ENCODE measurements at regions not wholly inside any gene's neighbourhood (a gene's known extent, or its start where the extent isn't known, plus 50 kb on each side); places are given as distances from the start of the nearest gene placed in this dataset.

- DNase-seq (ENCODE audit: insufficient read length, low spot score) (no peak), FAIRE-seq (no peak)
- TF ChIP-seq POLR2A (IDR thresholded peaks at IDR 0.05; ENCODE audit: low read depth, low read length): no peak
Observed at GRCh38 chr18:32621034-32621433, 150.4 kb upstream of the GAREM1 start.

DNA sequence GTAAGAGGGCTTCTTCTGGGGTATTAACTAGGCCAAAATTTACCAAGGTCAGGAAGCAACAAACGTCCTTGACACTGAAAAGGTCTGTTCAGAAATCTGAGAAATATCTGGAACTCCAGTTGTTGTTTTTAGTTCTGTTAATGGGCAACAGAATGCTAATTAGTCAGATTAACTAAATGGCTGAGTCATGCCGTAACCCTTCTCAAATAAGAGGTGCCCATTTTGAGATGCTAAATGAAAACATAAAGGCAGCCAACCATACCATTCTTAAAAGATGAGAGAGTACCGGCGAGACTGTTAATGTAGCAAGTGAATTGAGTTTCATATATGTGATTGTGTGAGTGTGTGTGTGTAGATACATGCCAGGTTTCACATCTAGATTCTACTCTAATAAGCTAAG, 147.9 kb upstream of the GAREM1 start:
- FAIRE-seq (no peak), DNase-seq (ENCODE audit: insufficient read length, low spot score) (no peak)
- no peak for TF ChIP-seq POLR2A (IDR thresholded peaks at IDR 0.05; ENCODE audit: low read depth, low read length)

GRCh38 chr18:32613821-32614220, 143.1 kb upstream of the GAREM1 start:
- no peak for FAIRE-seq
- DNase-seq (ENCODE audit: insufficient read length, low spot score): no peak
- TF ChIP-seq POLR2A (IDR thresholded peaks at IDR 0.05; ENCODE audit: low read depth, low read length): no peak

GRCh38 chr18:32612651-32613050, 142.0 kb upstream of the GAREM1 start:
- no peak for FAIRE-seq

GRCh38 chr18:32610176-32610575, 139.5 kb upstream of the GAREM1 start:
- TF ChIP-seq POLR2A (IDR thresholded peaks at IDR 0.05; ENCODE audit: low read depth, low read length): no peak
- FAIRE-seq: no peak
- no peak for DNase-seq (ENCODE audit: insufficient read length, low spot score)

More at GRCh38 chr18:32612651-32613050, 142.0 kb upstream of the GAREM1 start:
- no peak for TF ChIP-seq POLR2A (IDR thresholded peaks at IDR 0.05; ENCODE audit: low read depth, low read length)
- no peak for DNase-seq (ENCODE audit: insufficient read length, low spot score)

DNA sequence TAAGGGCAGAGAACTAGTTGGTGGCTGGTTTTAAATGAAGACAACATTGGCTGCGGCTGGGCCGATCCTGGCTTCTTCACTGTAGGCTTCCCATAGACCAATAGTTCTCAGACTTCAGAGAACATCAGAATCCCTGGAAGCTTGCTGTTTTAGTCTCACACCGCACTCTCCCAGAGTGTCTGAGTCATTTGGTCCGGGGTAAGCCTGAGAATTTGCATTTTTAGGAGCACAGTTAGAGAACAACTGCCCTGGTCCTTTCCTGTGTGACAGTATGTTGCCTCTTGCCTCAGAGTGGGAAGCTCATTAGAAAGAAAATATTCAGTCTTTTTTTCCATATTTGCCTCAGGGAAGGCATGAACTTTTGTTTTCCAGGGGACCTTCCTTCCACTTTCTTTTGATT, 137.1 kb upstream of the GAREM1 start:
- no peak for DNase-seq (ENCODE audit: insufficient read length, low spot score)
- no peak for TF ChIP-seq POLR2A (IDR thresholded peaks at IDR 0.05; ENCODE audit: low read depth, low read length)
- FAIRE-seq: no peak

DNA sequence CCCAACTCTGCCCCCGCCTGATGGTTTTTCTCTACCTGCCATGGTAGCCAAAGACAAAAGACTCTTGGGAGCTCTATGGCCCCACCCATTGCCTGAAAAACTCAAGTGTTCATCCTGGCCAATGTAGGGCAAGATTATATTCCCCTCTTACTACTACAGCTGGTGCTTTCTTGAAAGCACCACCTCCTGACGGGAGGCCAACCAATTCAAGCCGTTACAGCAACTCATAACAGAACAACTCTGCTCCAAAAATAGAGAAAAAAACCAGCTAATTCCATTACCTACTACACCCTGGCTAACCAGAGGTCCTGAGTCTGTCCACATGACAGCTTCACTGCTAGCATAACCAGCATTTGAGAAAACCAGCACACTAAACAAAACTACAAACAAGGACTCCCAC, 127.5 kb upstream of the GAREM1 start:
- DNase-seq (ENCODE audit: insufficient read length, low spot score): no peak
- no peak for FAIRE-seq
- TF ChIP-seq POLR2A (IDR thresholded peaks at IDR 0.05; ENCODE audit: low read depth, low read length): no peak

GRCh38 chr18:32596501-32596900, 125.8 kb upstream of the GAREM1 start:
- no peak for FAIRE-seq
- no peak for TF ChIP-seq POLR2A (IDR thresholded peaks at IDR 0.05; ENCODE audit: low read depth, low read length)
- no peak for DNase-seq (ENCODE audit: insufficient read length, low spot score)

- no peak for DNase-seq (ENCODE audit: insufficient read length, low spot score)
- no peak for TF ChIP-seq POLR2A (IDR thresholded peaks at IDR 0.05; ENCODE audit: low read depth, low read length)
- no peak for FAIRE-seq
Observed at GRCh38 chr18:32595832-32596231, 125.2 kb upstream of the GAREM1 start.

DNA sequence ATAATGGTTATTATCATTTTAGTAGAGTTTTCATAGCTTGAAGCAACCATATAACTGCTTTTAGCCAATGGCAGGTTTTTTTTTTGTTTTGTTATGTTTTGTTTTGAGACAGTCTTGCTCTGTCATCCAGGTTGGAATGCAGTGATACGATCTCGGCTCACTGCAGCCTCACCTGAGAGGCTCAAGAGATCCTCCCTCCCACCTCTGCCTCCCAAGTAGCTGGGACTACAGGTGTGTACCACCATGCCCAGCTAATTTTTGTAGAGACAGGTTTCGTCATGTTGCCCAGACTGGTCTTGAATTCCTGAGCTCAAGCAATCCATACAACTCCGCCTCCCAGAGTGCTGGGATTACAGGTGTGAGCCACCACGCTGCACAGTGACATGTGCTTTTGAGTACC, 117.5 kb upstream of the GAREM1 start:
- no peak for TF ChIP-seq POLR2A (IDR thresholded peaks at IDR 0.05; ENCODE audit: low read depth, low read length)
- FAIRE-seq: no peak
- DNase-seq (ENCODE audit: insufficient read length, low spot score): no peak

GRCh38 chr18:32583431-32583830, 112.7 kb upstream of the GAREM1 start:
- FAIRE-seq: no peak
- DNase-seq (ENCODE audit: insufficient read length, low spot score): no peak
- TF ChIP-seq POLR2A (IDR thresholded peaks at IDR 0.05; ENCODE audit: low read depth, low read length): no peak

DNA sequence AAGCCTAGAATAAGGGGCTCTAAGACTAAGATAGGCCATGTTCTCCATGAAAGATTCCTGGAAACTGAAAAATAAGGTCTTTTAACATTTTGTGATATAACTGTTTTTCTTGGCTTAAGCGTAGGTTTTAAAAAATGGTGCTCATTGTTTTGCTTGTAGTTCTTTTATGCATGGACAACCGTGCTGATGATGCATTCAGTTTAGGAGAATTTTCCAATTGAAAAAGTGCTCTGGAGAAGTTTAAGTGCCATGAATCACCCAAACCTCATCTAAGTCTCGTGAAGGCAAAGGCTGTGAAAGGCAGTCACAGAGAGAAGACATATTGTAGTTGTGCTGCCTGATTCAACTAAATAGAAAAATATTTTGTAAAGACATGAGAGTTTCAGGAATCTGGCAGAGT, 111.8 kb upstream of the GAREM1 start:
- no peak for FAIRE-seq

DNA sequence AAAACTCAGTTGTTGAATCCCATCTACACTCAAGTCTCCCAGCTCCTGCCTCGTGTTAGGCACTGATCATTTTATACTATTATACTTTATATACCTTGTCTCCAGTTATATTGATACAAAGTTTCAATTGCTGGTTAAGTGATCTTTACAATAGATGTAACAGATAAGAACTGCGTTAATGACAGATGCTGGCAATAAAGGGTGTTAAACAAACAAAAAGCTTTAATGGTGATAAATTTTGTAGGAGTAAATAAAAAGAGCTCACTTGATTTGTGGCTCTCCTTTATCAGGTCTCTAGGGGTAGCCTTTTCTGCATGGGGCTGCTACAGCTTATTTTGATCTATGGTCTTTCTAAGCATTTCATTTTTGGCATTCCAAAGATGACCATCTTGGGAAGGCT, 106.9 kb upstream of the GAREM1 start:
- FAIRE-seq (no peak), DNase-seq (ENCODE audit: insufficient read length, low spot score) (no peak)
- no peak for TF ChIP-seq POLR2A (IDR thresholded peaks at IDR 0.05; ENCODE audit: low read depth, low read length)

More for the DNA sequence above, 111.8 kb upstream of the GAREM1 start:
- no peak for TF ChIP-seq POLR2A (IDR thresholded peaks at IDR 0.05; ENCODE audit: low read depth, low read length)
- DNase-seq (ENCODE audit: insufficient read length, low spot score): no peak

DNA sequence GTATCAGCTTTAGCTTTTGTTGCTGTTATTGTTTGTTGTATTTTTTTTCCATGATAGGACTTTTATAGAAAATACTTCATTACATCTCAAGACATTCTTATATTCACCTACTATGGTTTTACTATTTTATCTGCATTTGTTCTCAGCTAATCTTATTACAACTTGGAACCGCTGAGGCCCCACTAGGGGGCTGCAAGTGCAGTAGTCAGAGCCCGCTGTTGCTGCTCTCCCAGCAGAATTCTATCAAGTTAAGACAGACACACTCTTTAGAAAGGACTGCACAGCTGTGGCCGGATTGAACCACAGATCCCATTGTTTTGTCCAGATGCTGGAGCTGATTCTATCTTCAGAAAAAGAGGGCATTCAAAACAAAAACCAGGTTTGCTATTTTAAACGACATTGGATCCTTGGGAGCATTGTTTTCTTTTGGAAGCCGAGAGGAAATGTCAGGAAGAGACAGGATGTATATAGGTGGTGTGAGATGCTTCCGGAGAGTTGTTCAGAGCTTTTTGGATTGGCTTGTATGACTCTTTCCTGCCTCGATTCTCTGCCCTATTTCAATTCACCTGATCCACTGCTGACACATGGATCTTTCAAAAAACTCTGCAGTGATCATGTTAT, 105.7 kb upstream of the GAREM1 start:
- FAIRE-seq (no peak), DNase-seq (ENCODE audit: insufficient read length, low spot score) (no peak)
- no peak for TF ChIP-seq POLR2A (IDR thresholded peaks at IDR 0.05; ENCODE audit: low read depth, low read length)

GRCh38 chr18:32566960-32567359, 96.3 kb upstream of the GAREM1 start:
- no peak for FAIRE-seq
- no peak for DNase-seq (ENCODE audit: insufficient read length, low spot score)
- TF ChIP-seq POLR2A (IDR thresholded peaks at IDR 0.05; ENCODE audit: low read depth, low read length): no peak

Measured in H54 (cell line).